ENCODE measurements at regions not wholly inside any gene's neighbourhood (a gene's known extent, or its start where the extent isn't known, plus 50 kb on each side); places are given as distances from the start of the nearest gene placed in this dataset.

DNA sequence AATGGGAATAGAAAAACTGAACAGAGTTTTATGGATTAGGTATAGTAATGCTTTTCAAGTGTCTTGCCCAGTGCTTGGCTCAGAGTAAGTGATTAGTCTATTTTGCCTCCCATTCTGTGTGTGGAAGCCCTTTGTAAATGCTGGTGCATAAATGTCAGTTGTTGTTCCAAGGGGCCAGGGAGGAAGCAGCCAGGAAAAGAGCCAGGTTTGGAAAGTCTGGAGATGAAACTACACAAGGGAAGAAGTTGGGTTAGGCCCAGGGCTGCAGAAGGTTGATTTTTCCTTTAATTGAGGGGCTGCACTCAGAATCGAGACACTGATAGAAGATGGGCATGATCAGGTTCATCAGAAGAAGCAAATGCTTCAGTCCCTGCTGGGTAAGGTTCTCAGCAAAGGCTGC, 484.0 kb downstream of the OLFM4 start:
- Histone ChIP-seq H3K27ac (ENCODE audit: insufficient read length, low read depth, low read length) (no peak overlapping the region), H4K20me1 (ENCODE audit: control insufficient read depth, insufficient read depth, insufficient read length) (no peaks in the 10 kb centered on the region), H4K8ac (replicated peaks; ENCODE audit: insufficient read length, low read depth, low read length) (no peak overlapping the region), H4K5ac (ENCODE audit: insufficient read length, low read depth, low read length) (no peak overlapping the region), H3K23me2 (ENCODE audit: insufficient read length, low read depth, low read length, poor library complexity, severe bottlenecking) (no peaks in the 10 kb centered on the region), H3K4ac (ENCODE audit: low read depth, low read length) (no peak overlapping the region), H2BK120ac (ENCODE audit: low read depth, low read length, poor library complexity, severe bottlenecking) (no peak overlapping the region), H2AK5ac (ENCODE audit: insufficient read length, low read length) (no peak overlapping the region), H3K9ac (ENCODE audit: extremely low read depth, insufficient read length, low read length) (no peak overlapping the region), H3K56ac (ENCODE audit: insufficient read length, low read depth, low read length) (no peak overlapping the region), H3K4me1 (ENCODE audit: insufficient read depth, low read length) (peaks cover 7% of the 10 kb centered on the region), H3K23ac (ENCODE audit: insufficient read length, low read depth, low read length) (no peak overlapping the region), H3K79me1 (ENCODE audit: insufficient read depth, low read depth, low read length, poor library complexity, severe bottlenecking) (no peaks in the 10 kb centered on the region), H3K14ac (ENCODE audit: insufficient read depth, low read length) (no peak overlapping the region), H3T11ph (ENCODE audit: low read length) (no peak overlapping the region), H2BK20ac (ENCODE audit: low read depth, low read length, poor library complexity, severe bottlenecking) (no peak overlapping the region), H3K79me2 (ENCODE audit: insufficient read depth, low read length) (no peaks in the 10 kb centered on the region), H2BK15ac (ENCODE audit: low read depth, low read length) (no peak overlapping the region), H2BK5ac (ENCODE audit: insufficient read length, low read length) (no peak overlapping the region), H4K91ac (ENCODE audit: insufficient read length, low read depth, low read length) (no peak overlapping the region), H2BK12ac (ENCODE audit: insufficient read length, low read depth, low read length) (no peak overlapping the region), H3K18ac (ENCODE audit: insufficient read length, low read depth, low read length) (no peak overlapping the region), H3K9me3 (ENCODE audit: control insufficient read depth, low read depth, low read length) (no peaks in the 10 kb centered on the region), H3K27me3 (ENCODE audit: insufficient read depth, low read length) (no peaks in the 10 kb centered on the region), H2AFZ (ENCODE audit: low read length) (no peak overlapping the region), H3K4me2 (ENCODE audit: insufficient read depth, insufficient read length, low read length) (no peak overlapping the region)
- no peaks in the 10 kb centered on the region for H3K36me3 Mint-ChIP-seq (ENCODE audit: insufficient read depth in 1 of 3, low read depth in 3 of 3)
- peaks cover 27 to 28% of the 10 kb centered on the region in 2 experiments for H3K4me1 Mint-ChIP-seq
- no peaks in the 10 kb centered on the region for H3K9me3 Mint-ChIP-seq
- no peaks in the 10 kb centered on the region for H3K27me3 Mint-ChIP-seq (ENCODE audit: low read depth)
- TF ChIP-seq, protein P1, sequence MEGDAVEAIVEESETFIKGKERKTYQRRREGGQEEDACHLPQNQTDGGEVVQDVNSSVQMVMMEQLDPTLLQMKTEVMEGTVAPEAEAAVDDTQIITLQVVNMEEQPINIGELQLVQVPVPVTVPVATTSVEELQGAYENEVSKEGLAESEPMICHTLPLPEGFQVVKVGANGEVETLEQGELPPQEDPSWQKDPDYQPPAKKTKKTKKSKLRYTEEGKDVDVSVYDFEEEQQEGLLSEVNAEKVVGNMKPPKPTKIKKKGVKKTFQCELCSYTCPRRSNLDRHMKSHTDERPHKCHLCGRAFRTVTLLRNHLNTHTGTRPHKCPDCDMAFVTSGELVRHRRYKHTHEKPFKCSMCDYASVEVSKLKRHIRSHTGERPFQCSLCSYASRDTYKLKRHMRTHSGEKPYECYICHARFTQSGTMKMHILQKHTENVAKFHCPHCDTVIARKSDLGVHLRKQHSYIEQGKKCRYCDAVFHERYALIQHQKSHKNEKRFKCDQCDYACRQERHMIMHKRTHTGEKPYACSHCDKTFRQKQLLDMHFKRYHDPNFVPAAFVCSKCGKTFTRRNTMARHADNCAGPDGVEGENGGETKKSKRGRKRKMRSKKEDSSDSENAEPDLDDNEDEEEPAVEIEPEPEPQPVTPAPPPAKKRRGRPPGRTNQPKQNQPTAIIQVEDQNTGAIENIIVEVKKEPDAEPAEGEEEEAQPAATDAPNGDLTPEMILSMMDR (conservative IDR thresholded peaks at IDR 0.05), result no peak
- H3K4me3 Mint-ChIP-seq, result no peak overlapping the region
- peak overlapping the region in 1 of 3 experiments; percentile 8; a peak in 1 of 7 replicates for H3K27ac Mint-ChIP-seq
- no CpG with 5 or more reads among the region's 1 CpG for WGBS (ENCODE audit: extremely low coverage, insufficient read length, low lambda C conversion rate)
- no peak for DNase-seq

Data from H9 (cell line).